ENCODE measurements at regions not wholly inside any gene's neighbourhood (a gene's known extent, or its start where the extent isn't known, plus 50 kb on each side); places are given as distances from the start of the nearest gene placed in this dataset.

GRCh38 chr1:4062992-4063391 is 162.9 kb upstream of the C1orf174 start:
- WGBS: 73% methylated on average over 12 of the region's 15 CpGs
- H3K4me1 ChIP-seq: no peaks in the 10 kb centered on the region
- H3K27ac ChIP-seq (replicated peaks in 1 of 4): no peak overlapping the region
- peaks cover 0 to 11% (median 0%) of the 10 kb centered on the region in 4 donors for H3K27me3 ChIP-seq
- intact Hi-C loops (cut with DNase I): no loop called here
- no peak for DNase-seq (ENCODE audit: extremely low spot score)
- no peaks in the 10 kb centered on the region for H3K36me3 ChIP-seq
- H3K4me3 ChIP-seq: no peak overlapping the region
- no peak for TF ChIP-seq CTCF (IDR thresholded peaks at IDR 0.05)
- no peak for TF ChIP-seq POLR2A (IDR thresholded peaks at IDR 0.05; ENCODE audit: low read depth)
- TF ChIP-seq EP300 (IDR thresholded peaks at IDR 0.05): no peak
- TF ChIP-seq POLR2AphosphoS5 (IDR thresholded peaks at IDR 0.05): no peak
- H3K9me3 ChIP-seq: no peaks in the 10 kb centered on the region

GRCh38 chr1:4063516-4063915 is 163.4 kb upstream of the C1orf174 start:
- intact Hi-C loops (cut with DNase I): no loop called here
- peaks cover 0 to 6% (median 0%) of the 10 kb centered on the region in 4 donors for H3K27me3 ChIP-seq
- TF ChIP-seq POLR2A (IDR thresholded peaks at IDR 0.05; ENCODE audit: low read depth) (no peak), POLR2AphosphoS5 (IDR thresholded peaks at IDR 0.05) (no peak), EP300 (IDR thresholded peaks at IDR 0.05) (no peak), CTCF (IDR thresholded peaks at IDR 0.05) (no peak)
- 72% methylated on average over 7 of the region's 7 CpGs for WGBS
- H3K4me1 ChIP-seq: no peaks in the 10 kb centered on the region
- no peak overlapping the region for H3K4me3 ChIP-seq
- no peaks in the 10 kb centered on the region for H3K9me3 ChIP-seq
- H3K36me3 ChIP-seq: no peaks in the 10 kb centered on the region
- H3K27ac ChIP-seq (replicated peaks in 1 of 4): no peak overlapping the region
- no peak for DNase-seq (ENCODE audit: extremely low spot score)

- no peaks in the 10 kb centered on the region for H3K36me3 ChIP-seq
- intact Hi-C loops (cut with DNase I): no loop called here
- peaks cover 0 to 6% (median 0%) of the 10 kb centered on the region in 4 donors for H3K27me3 ChIP-seq
- H3K9me3 ChIP-seq: no peaks in the 10 kb centered on the region
- no peak for DNase-seq (ENCODE audit: extremely low spot score)
- no peaks in the 10 kb centered on the region for H3K4me1 ChIP-seq
- TF ChIP-seq POLR2AphosphoS5 (IDR thresholded peaks at IDR 0.05): no peak
- no peak for TF ChIP-seq POLR2A (IDR thresholded peaks at IDR 0.05; ENCODE audit: low read depth)
- TF ChIP-seq EP300 (IDR thresholded peaks at IDR 0.05): no peak
- TF ChIP-seq CTCF (IDR thresholded peaks at IDR 0.05): no peak
- no peak overlapping the region for H3K27ac ChIP-seq (replicated peaks in 1 of 4)
- WGBS: 46% methylated on average over 7 of the region's 7 CpGs
- H3K4me3 ChIP-seq: no peak overlapping the region
These were observed 164.2 kb upstream of the C1orf174 start for GRCh38 chr1:4064150-4064889.

GRCh38 chr1:4066860-4067599 is 167.0 kb upstream of the C1orf174 start:
- intact Hi-C loops (cut with DNase I): no loop called here
- TF ChIP-seq CTCF (IDR thresholded peaks at IDR 0.05) (no peak), EP300 (IDR thresholded peaks at IDR 0.05) (no peak), POLR2AphosphoS5 (IDR thresholded peaks at IDR 0.05) (no peak), POLR2A (IDR thresholded peaks at IDR 0.05; ENCODE audit: low read depth) (no peak)

More at GRCh38 chr1:4066860-4067599, 167.0 kb upstream of the C1orf174 start:
- WGBS: 25% methylated on average over 2 of the region's 3 CpGs
- no peaks in the 10 kb centered on the region for H3K36me3 ChIP-seq
- H3K27me3 ChIP-seq: peaks cover 0 to 22% (median 0%) of the 10 kb centered on the region in 4 donors
- H3K4me3 ChIP-seq: no peak overlapping the region
- no peak overlapping the region for H3K27ac ChIP-seq (replicated peaks in 1 of 4)
- H3K9me3 ChIP-seq: no peaks in the 10 kb centered on the region
- DNase-seq (ENCODE audit: extremely low spot score): no peak
- no peaks in the 10 kb centered on the region for H3K4me1 ChIP-seq
